WTC11 (cell line): ENCODE measurements at regions not wholly inside any gene's neighbourhood (a gene's known extent, or its start where the extent isn't known, plus 50 kb on each side); places are given as distances from the start of the nearest gene placed in this dataset.

Source experiments
- AR ChIP-seq: fragments of 250-450 bp; sonication (Bioruptor Pico); IDR thresholded peaks from 2 replicates; pipeline ENCODE4 v1.9.0; 2021; ENCODE audit warnings: mild to moderate bottlenecking
- ARID4B ChIP-seq: sonication (generic); formaldehyde crosslinking; IDR thresholded peaks from 2 replicates; pipeline ENCODE4 v1.8.0; 2023; ENCODE audit warnings: missing genetic modification reagents, mild to moderate bottlenecking, borderline replicate concordance
- CTCF ChIP-seq: fragments of 200-600 bp; IDR thresholded peaks from 2 replicates; pipeline ENCODE4 v1.8.0; 2022; ENCODE audit warnings: antibody characterized with exemption
- GTF2I ChIP-seq: fragments of 250-450 bp; sonication (Bioruptor Pico); conservative IDR thresholded peaks from 2 replicates; pipeline ENCODE4 v1.4.0; 2021; ENCODE audit warnings: mild to moderate bottlenecking
- HMGXB4 ChIP-seq: sonication (generic); formaldehyde crosslinking; IDR thresholded peaks from 2 replicates; pipeline ENCODE4 v1.8.1; 2023; ENCODE audit warnings: mild to moderate bottlenecking, moderate library complexity, missing genetic modification reagents
- MAX ChIP-seq: sonication (generic); formaldehyde crosslinking; IDR thresholded peaks from 2 replicates; pipeline ENCODE4 v1.8.0; 2022; ENCODE audit warnings: mild to moderate bottlenecking, missing genetic modification reagents
- NFYB ChIP-seq: sonication (generic); formaldehyde crosslinking; conservative IDR thresholded peaks from 2 replicates; pipeline ENCODE4 v1.8.0; 2022; ENCODE audit warnings: low read depth, missing genetic modification reagents
- SP1 ChIP-seq: sonication (generic); formaldehyde crosslinking; conservative IDR thresholded peaks from 2 replicates; pipeline ENCODE4 v1.8.1; 2022; ENCODE audit warnings: missing genetic modification reagents
- TCF7 ChIP-seq: sonication (generic); formaldehyde crosslinking; IDR thresholded peaks from 2 replicates; pipeline ENCODE4 v1.8.0; 2022; ENCODE audit warnings: mild to moderate bottlenecking, low read depth, missing genetic modification reagents, moderate library complexity
- USF2 ChIP-seq: sonication (generic); formaldehyde crosslinking; IDR thresholded peaks from 2 replicates; pipeline ENCODE4 v1.8.1; 2023; ENCODE audit warnings: mild to moderate bottlenecking, missing genetic modification reagents, moderate library complexity
- ZBTB43 ChIP-seq: sonication (generic); formaldehyde crosslinking; IDR thresholded peaks from 2 replicates; pipeline ENCODE4 v1.8.1; 2023; ENCODE audit warnings: mild to moderate bottlenecking, missing genetic modification reagents
- TF ChIP-seq, protein P1 (sequence below): sonication (generic); formaldehyde crosslinking; IDR thresholded peaks from 2 replicates; pipeline ENCODE4 v1.8.1; 2022; ENCODE audit warnings: low read depth, missing genetic modification reagents, borderline replicate concordance

DNA sequence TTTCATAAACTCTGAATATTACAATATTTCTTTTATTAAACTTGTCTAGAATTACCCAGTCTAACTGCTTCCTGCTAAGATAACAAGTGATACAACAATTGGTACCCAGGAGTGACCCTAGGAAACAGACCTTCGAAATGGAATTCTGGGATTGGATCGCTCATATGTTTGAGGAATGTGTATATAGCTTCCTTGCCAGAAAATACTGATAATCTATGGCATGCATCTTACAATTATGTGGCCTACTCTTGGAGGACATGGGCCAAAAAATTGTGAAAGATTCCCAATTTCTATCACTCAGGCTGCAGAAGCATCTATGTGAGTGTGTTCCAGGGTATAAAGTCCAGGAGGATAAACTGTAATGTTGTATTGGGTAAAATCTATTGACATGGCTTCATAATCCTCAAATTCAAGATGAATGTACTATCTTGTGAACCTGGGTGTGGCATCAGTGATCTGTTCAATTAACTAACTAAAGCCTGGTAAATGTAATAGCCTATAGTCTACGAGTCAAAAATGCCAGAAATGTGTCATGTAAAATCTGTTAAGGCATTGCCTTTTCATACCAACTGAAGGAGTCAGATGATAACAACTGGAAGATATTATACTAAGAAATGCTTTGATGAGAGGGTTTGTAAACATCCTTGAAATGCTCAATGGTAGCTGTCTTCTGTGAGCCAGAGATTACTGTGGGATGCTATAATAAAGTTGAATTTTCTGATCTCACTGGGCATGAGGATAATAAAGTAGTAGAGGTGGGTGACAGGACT lies 1499.3 kb downstream of the PCDH7 start:
- no peak for TF ChIP-seq NFYB (CRISPR knock-in tag)
- no peak for TF ChIP-seq SP1
- TF ChIP-seq HMGXB4, result no peak
- no peak for TF ChIP-seq GTF2I (CRISPR knock-in tag)
- TF ChIP-seq CTCF, result no peak
- TF ChIP-seq, protein P1, sequence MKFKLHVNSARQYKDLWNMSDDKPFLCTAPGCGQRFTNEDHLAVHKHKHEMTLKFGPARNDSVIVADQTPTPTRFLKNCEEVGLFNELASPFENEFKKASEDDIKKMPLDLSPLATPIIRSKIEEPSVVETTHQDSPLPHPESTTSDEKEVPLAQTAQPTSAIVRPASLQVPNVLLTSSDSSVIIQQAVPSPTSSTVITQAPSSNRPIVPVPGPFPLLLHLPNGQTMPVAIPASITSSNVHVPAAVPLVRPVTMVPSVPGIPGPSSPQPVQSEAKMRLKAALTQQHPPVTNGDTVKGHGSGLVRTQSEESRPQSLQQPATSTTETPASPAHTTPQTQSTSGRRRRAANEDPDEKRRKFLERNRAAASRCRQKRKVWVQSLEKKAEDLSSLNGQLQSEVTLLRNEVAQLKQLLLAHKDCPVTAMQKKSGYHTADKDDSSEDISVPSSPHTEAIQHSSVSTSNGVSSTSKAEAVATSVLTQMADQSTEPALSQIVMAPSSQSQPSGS (CRISPR knock-in tag), result no peak
- no peak for TF ChIP-seq ZBTB43 (CRISPR knock-in tag)
- no peak for TF ChIP-seq USF2 (CRISPR knock-in tag)
- TF ChIP-seq AR, result no peak
- TF ChIP-seq ARID4B (CRISPR knock-in tag), result no peak
- TF ChIP-seq TCF7 (CRISPR knock-in tag), result no peak
- TF ChIP-seq MAX (CRISPR knock-in tag), result no peak
